GM19238 (cell line): ENCODE measurements at regions not wholly inside any gene's neighbourhood (a gene's known extent, or its start where the extent isn't known, plus 50 kb on each side); places are given as distances from the start of the nearest gene placed in this dataset.
"Not testable (repeated sequence)": the region's sequence is repeated elsewhere in the genome, so short reads cannot be mapped to it uniquely, and the experiment has no call there.

ENCODE experiments used
- DNase-seq: peaks from one replicate; pipeline ENCODE4 v3.0.0; 2011; ENCODE audit warnings: low spot score; ENCODE audit not compliant: insufficient read length

DNA sequence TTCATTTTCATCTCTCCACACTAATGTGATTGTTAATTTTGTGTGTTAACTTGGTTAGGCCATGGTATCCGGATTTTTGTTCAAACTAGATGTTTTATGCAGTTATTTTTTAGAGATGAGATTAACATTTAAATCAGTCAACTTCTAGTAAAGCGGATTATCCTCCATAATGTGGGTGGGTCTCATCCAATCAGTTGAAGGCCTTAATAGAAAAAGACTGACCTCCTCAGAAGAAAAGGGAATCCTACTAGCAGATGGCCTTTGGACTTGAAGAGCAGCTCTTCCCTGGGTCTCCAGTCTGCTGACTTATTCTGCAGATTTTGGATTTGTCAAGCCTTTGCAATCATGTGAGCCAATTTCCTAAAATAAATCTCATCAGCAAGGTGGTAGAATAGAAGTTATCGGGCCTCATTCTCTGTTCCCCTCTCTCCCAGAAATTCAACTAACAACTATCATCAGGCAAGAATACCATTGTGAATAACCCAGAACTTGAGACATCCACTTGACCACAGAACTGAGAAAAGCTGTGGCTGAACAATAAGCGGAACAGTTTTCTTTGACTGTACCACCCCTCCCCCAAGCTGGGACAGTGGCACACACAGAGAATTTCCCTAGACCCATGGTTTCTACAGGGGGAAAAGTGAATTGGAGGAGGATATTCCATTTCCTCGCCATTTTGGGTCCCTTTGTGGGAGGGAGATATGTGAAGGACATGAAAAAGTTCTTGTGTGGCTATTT lies 323.0 kb downstream of the UTRN start:
- DNase-seq: no peak

DNA sequence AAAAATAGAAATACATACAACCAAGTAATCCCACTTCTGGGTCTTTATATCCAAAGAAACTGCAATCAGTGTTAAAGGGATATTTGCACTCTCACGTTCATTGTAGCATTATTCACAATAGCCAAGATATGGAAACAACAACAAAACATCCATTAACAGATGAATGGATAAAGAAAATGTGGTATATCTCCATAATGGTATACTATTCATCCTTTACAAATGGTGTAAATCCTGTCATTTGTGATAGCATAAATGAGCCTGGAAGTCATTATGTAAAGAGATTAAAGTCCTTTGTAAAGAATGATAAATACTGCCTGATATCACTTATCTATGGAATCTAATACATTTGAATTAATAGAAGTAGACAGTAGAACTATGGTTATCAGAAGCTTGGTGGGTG lies 327.7 kb downstream of the UTRN start:
- no peak for DNase-seq

DNA sequence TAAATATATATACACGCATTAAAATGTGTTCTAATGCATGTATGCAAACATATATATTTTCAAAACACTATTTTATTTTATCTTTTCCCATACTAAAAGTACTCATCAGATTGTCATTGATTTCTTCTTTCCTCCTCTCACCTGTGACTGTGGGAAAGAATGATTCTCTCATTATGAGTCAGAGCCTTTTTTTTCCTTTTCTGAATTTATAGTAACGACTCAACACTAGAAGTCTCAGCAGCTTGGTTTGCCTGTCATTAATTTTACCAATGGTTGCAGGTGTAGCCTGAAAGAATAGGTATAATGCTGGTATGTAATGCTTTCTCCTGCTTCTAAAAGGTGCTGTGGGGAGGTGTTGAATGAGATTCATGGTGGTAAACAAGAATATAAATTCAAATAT lies 328.7 kb downstream of the UTRN start:
- no peak for DNase-seq

DNA sequence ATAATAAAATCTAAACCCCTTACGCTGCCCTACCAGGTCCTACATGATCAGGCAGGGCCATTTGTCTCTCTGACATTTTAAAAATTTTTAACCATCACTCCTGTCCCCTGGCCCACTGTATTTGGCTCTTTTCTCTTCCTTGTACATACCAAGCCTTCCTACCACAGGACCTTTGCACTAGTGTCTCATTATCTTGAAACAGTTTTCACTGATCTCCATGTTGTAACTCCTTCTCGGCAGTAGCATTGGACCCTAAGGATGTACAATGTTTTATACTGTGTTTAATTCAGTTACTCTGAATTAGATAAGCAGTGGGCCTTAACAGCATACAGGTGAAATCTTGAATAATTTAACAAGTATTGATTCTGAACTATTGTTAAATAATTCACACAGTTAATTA lies 330.7 kb downstream of the UTRN start:
- DNase-seq: no peak

DNA sequence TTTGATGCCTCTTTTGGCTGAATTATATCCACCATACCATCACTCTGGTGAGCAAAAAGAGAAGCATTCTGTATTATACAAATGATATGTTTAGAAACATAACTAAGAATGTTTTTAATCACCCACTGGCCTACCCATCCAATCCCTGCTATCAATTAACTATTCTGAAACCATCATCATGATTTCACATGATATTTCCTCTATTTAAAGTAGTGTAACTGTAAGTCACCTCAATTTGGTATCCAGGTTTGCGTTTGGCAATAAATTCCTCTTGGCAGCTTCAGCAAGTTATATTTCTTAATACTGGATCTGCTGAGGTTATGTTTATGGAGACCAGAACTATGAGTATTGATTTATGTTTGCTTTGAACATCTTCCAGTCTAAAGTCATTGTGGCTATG lies 332.1 kb downstream of the UTRN start:
- DNase-seq: no peak

DNA sequence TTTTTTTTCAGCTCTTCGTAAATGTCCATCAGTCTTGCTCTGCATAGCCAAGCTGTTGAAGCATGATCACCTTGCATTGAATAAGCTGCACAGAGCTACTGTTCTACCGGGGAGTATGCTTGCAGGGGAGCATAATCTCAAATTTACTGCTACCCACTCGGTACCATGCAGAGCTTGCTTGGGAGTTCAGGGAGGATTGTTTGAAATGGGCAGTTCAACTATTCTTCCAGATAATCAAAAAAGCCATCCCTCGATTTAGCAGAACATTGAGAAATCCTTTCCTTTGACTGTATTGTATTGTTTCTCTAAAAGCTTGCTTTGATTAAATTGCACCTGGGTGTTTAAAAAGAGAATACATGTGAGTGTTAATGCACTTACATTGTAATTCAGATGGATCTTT lies 332.6 kb downstream of the UTRN start:
- DNase-seq: no peak

DNA sequence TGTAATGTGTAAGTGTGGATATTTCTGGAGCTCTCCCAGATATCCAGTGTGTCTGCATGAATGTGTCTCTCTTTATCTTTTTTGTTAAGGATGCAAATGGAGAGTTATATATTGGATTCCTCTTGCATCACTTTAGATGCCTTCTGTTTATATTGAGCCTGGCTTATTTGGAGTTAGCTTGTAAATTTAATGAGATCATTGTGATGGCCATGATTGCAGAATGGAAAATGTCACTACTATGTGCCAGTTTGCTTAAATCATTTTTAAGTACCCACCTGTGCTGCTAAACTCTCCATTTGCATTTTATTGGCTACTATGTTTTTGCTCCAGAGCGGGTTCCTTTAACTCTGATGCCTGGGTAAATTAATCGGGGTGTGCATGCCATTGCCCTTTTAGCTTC lies 334.8 kb downstream of the UTRN start:
- no peak for DNase-seq

DNA sequence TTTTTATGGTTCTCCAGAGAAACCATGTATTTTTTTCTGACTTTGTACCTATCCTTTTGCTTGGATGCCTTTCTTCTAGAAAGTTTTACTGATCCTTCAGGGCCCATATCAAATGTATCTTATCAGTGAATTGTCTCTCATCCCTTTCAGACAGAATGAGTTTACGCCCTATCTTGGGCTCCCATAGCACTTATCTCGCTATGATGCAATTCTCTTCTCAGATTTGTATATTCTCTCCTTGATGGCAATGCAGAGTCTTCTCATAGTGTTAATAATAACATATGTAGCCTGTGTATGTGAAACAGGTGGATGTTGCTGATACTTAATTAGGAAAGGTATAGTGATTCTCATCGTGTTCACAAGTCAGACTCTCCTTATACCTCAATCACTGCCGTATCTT lies 336.2 kb downstream of the UTRN start:
- DNase-seq: no peak

DNA sequence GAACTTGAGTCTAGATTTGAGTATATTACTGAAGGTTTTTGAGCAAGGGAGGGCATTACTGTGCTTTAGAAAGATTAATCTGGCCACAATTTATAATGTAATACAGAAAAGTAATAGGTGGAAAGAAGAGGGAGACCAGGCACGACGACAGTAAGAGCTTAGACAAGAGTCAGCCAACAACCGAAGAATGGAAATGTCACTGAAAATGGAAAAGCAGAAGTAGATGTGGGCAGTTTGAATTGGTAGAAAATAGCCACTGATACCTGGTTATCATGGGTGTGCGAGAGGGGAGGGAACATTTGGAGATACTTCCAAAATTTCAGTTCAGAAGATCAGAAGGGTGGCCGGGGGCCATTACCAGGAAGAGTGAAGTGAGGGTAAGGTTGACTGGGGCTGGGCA lies 339.1 kb downstream of the UTRN start:
- no peak for DNase-seq

DNA sequence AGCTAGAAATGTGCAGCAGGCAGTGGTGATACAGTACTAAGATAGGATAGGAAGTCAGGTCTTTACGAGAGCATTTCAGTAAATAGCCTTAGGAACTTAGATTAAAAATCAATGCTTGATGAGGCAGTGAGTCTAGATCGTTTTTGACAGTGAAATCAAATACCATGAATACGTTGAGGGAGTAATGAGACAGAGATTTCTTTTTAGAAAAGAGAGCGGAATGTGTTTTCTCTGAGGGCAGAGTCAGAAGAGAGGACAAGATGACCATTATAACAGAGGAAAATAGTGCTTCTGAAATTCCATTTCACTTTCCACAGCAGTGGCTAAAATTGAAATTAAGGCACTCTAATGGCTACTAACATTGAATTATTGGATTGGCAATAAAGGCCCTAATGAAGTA lies 339.6 kb downstream of the UTRN start:
- no peak for DNase-seq

DNA sequence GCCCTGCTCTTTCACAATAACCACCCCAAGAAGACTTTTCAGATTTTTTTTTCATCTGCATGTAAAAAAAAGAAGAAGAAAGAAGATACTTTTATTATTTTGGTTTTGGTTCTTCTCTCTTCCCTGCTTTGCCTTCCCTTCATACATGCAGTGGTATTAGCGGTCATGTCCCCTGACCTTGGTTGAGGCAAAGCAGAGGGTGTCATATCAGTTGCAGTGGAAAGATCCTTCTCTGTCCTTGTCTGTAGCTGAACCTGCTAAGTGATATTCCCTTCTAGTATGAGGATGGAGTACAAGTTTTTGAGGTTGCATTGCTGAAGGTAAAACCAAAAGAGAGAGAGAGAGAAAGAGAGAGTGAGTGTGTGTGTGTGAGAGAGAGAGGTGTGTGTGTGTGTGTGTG lies 345.7 kb downstream of the UTRN start:
- no peak for DNase-seq

DNA sequence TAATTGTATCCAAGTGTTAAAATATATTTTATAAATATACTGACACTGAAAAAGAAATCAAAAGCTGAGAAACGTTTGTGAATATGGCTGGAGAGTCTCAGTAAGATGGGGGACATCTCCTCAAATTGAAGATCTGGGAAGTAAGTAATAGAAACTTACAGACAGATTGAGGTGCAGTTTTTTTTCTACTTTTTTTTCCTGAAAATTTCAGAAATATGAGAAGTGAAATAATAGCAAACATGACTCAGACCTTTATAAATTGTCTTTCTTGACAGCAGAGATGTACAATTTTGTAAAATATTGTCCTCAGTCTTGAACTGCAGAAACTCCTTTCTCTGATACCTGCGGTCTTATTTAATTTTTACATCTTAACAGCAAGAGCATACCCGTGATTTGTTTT lies 347.1 kb downstream of the UTRN start:
- DNase-seq: no peak

DNA sequence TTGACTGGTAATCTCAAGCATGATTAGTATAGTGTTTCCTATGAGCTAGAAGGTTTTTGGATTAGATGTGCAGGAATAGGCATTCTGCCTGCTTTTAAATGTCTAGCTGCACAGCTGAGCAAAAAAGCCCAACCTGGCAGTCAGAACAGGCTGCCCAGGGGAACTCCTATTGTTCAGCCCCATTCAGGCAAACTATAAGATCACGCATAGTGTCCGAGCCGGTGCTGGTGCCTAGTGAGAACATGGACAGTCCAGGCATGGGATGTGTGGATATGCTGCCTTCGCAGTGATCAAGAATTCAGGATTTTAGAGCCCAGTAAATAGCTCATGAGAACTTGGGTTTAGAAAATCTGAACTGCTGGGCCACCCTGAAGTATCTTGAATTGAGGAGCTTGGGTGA lies 348.8 kb downstream of the UTRN start:
- DNase-seq: no peak

DNA sequence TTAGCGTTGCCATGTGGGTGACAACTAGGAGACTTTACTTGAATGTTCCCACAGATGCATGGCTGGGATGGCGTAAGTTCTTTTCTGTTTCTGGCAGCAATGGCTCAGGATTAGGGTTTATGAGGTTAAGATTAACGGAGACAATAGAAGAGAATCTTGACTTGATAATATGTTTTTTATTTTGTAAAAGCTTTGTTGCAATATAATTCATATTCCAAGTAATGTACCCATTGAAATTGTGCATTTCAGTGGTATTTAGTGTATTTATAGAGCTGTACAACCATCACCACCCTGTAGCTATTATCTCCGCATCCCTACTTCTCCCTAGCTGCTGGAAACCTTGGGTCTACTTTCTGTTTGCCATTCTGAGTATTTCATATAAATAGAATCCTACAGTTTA lies 349.2 kb downstream of the UTRN start:
- no peak for DNase-seq

DNA sequence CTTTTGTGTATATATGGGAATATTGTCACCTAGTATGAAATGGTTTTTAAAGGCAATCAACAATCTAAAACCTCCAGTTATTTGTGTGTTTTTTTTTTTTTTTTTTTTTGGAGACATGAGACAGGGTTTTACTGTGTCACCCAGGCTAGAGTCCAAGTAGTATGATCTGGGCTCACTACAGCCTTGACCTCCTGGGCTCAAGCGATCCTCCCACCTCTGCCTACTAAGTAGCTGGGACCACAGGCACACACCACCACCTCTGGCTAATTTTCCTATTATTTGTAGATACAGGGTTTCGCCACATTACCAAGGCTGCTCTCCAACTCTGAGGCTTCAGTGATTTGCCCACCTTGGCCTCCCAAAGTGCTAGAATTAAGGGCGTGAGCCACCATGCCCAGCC lies 349.9 kb downstream of the UTRN start:
- no peak for DNase-seq

DNA sequence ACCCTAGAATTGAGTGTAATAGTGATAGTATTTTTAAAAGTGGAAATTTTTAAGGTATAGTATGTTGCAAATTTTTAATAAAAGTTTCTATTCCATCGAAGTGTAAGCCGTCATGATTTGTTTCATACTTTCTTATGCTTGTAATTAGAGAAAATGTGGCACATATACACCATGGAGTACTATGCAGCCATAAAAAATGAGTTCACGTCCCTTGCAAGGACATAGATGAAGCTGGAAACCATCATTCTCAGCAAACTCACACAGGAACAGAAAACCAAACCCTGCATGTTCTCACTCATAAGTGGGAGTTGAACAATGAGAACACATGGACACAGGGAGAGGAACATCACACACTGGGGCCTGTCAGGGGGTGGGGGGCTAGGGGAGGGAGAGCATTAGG lies 350.9 kb downstream of the UTRN start:
- DNase-seq: not testable (repeated sequence)

DNA sequence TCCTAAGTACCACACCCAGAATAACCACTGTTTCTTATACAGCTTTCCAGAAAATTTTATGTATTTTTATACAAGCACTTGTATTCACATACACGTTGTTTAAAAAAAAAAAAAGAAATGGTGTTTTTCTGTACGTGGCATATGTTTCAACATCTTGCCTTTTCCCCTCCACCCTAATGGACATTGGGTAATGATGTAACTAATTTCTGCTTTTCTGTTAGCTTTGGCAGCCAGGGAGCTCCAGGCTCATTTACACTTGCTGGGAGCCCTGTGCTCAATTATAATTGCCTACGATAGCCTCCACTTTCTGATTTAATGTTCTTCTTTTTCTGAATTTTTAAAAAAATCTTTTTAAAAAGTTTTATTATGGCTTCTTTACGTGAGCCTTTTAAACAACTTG lies 352.4 kb downstream of the UTRN start:
- no peak for DNase-seq

DNA sequence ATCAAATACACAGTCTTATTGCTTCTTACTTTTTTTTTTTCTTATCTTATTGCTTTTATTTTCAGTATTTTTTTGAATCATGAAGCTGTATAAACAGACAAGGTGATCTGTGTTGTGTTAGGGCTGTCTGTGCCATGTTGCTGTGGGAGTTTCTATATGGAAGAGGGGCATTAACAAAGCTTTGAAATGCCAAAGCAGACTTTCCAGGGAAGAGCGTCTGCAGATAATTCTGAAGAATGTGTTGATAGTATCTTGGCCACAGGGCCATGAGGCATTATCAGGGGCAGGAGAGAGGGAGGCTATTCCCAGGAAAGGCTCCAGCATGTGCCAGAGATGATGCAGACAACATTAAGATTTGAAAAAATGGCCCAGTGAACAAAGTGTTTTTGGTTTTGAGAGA lies 354.5 kb downstream of the UTRN start:
- DNase-seq: no peak

DNA sequence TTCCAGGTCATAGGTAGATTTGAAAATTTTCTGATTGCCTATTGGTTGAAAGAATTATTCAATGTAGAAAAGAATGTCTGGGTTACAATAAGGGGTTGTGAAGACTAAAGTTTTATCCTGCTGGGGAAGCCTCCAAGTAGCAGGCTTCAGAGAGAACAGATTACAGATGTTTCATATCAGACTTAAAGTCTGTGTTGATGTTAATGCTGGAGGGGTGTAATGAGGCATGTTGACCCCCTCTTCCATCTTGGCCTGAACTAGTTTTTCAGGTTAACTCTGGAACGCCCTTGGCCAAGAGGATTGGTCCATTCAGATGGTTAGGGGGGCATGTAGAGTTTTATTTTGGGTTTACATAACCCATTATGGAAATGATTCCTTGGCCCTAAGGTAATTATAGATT lies 356.2 kb downstream of the UTRN start:
- no peak for DNase-seq

DNA sequence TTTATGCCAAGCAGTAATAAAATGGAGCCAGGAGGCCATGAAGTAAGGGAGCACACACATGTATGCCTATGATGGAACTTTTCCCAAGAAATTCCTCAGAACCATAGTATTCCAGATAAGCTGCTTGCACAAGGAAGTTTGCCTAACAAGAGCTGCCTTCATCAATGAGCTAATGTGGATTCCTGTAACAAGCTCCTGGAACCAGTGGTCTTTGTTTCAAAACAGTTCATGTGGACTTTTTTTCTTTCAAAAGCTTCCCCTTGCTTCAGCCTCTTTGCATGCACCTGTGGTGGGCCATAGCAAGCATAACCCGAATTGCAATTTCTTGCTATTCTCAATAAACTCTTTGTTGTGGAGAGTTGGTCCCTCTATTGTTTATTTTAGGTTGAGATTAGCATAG lies 359.6 kb downstream of the UTRN start:
- DNase-seq: no peak

DNA sequence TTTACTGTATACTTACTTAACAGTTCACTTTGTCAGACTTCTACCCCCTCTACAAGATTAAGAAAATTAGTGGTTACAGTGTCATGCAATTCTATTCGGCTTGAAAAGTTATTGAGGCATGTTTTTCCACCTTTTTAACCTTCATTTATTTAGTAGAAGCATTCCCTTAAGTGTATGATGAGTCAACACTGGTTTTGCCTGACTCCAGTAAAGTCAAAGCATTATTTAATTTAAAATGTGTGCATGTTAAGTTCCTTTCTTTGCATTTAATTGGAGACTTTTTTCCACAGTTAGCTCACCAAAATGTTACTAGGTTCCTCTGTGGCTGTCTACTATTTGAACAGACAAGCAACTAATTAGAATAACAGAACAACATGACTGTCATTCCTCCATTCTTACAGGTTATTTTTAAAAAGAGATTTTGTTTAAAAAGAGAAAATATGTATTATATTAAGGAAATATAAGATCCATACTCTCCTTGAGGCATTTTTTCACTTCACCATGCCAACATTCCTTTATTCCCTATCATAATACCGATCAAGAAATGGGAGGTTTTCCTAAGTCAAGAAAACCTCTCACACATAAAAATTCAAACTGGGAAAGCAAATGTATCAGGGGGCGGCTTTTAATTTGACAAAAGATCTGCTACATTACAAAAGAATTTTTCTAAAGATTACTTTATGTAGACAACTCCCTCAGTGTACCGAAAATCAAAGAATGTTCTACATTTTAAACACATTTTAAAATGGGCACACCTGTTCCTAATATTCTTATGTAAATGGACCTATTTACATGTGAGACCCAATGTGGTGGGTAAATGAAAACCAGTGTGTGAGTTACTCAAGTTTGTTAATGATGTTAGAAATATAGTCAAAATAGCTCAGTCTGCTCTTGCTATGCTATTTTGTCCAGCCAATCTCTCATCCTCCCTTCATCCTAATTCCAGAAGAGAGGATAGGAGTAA lies 361.2 kb downstream of the UTRN start:
- no peak for DNase-seq

DNA sequence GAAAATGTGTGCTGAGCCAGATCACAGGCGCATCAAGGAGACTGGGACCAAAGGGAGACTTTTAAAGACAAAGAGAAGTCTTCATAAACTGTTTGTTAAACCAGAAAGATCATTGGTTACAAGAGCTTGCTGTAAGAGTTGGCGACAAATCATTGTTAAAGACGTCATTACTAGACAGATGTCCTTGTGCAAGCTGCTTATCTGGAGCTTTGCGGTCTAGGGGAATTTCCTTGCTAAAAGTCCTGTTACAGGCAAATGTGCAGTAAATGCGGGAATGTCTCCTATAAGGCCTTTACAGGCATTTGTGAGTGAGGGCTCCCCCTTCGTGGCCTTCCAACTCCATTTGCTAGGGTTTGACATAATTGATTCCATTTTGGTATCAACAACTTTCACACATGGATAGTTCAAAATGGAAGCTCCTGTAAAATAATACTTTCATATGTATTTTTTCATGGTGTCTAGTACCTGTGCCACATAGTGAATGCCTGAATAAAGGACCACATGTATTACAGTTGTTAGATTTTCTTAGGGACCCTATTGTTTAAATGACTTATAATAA lies 362.4 kb downstream of the UTRN start:
- DNase-seq: no peak
